ENCODE measurements at regions not wholly inside any gene's neighbourhood (a gene's known extent, or its start where the extent isn't known, plus 50 kb on each side); places are given as distances from the start of the nearest gene placed in this dataset.
A peak's percentile ranks its signal among the peaks of the same experiment; 100 is the strongest.

DNA sequence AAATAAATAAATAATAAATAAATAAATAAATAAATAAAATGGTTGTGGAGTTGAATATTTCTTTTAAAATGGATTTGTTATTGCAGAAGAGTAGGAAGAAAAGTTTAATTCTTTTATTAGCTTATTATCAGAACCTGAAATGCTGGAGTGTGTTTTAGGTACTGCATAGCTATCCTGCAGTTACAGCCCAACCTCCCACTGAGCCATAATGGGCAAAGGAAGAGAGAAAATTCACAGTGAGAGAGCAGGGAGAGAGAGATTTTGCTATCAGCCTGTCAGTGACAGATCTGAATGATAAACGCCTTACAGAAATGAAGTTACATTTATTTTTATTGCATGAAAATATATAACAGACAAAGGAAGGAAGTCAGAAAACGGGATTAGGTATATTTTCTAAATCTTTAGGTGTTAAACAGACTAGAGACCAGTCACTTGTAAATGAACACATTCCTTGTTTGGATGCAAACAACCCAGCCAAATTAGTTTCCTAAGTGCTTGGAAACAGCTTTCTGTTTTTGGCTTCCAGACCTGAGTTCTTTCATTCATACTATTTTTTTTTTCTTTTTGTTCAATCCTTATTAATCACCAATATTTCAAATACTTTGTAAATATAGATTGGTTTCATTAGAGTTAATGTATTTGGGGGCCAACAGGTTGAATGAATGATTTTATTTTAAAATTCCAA lies 425.3 kb downstream of the USP25 start:
- no peak for TF ChIP-seq JUND (IDR thresholded peaks at IDR 0.05; ENCODE audit: low read depth)
- in situ Hi-C loops (cut with HindIII; ENCODE audit: low pct_unique_long_range_greater_than_20kb, low sequenced_read_pairs): no loop called here
- no peak for DNase-seq (ENCODE audit: low read depth in 1 of 2, low spot score in 1 of 2)

- no peak for DNase-seq (ENCODE audit: low read depth in 1 of 2, low spot score in 1 of 2)
- TF ChIP-seq JUND (IDR thresholded peaks at IDR 0.05; ENCODE audit: low read depth): no peak
- in situ Hi-C loops (cut with HindIII; ENCODE audit: low pct_unique_long_range_greater_than_20kb, low sequenced_read_pairs): no loop called here
Observed at GRCh38 chr21:16156841-16157489, 427.2 kb downstream of the USP25 start.

DNA sequence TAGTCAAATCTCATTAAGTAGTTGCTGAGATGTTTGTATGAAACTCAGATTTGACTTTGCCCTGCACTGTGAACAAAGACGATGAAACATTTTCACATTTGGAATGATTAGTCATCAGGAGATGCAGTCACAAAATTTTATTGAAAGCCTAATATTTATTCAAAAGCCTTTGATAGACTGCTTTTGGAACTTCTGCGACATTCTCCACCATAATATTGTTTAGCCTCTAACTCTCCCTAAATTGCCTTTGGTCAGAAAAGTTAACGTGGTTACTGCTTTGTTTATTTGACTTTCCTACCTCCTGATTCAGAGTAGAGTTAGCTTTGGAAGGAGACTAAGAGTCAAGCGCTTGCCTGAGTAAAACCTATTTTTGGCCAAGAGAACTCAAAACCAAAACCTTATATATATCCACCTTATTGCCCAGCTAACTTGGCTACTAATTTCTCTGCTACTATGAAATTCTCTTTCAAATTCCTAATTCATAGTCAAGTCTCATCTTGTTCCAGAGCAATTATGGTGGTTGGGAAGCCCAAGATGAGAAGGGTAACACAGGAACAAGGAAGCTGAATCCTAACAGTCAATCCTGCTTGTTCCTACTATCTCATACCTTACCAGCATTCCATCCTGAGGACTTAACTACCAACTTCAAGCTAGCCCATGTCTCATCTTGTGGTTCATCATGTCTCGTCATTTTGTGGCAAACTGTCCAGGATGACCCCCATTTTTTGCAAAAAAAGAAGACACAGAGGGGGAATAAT lies 429.6 kb downstream of the USP25 start:
- TF ChIP-seq JUND (IDR thresholded peaks at IDR 0.05; ENCODE audit: low read depth): no peak
- in situ Hi-C loops (cut with HindIII; ENCODE audit: low pct_unique_long_range_greater_than_20kb, low sequenced_read_pairs): no loop called here
- DNase-seq (ENCODE audit: low read depth in 1 of 2, low spot score in 1 of 2): no peak

DNA sequence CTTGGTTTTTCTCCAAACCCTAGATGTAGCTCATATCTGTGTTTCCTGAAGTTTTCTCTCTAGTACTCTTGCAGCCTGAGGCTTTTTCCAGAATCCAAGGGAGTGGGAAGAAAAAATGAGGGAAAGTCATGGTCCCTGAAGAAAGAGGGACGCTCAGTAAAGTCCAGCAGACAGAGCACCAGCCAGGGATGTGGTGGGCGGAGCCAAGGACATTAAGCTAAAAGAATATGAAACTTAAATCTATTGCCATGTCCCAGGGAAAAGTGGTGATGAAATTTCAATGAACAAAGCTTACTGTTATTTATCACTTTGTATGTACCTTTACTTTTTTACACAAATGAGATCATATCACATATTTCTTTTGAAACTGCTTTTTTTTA lies 430.2 kb downstream of the USP25 start:
- DNase-seq (ENCODE audit: low read depth in 1 of 2, low spot score in 1 of 2): no peak
- in situ Hi-C loops (cut with HindIII; ENCODE audit: low pct_unique_long_range_greater_than_20kb, low sequenced_read_pairs): no loop called here
- no peak for TF ChIP-seq JUND (IDR thresholded peaks at IDR 0.05; ENCODE audit: low read depth)

DNA sequence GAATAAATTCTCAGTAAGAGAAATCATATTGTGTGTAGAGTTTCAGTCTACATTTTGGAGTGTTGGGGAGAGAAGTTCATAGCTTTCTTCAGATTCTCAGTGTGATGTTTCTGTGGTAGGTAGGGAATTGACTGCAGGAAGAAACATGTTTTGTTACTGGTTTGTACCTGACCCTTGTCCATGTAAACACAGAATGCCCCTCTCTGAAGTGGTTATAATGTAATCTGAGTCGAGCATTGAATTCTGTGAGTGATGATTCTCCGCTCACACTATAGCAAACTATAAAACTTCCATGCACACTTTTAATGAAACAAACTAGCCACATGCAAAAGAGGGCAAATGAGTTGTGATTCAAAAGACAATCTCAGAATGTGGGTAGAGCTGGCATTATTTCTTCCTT lies 433.2 kb downstream of the USP25 start:
- in situ Hi-C loops (cut with HindIII; ENCODE audit: low pct_unique_long_range_greater_than_20kb, low sequenced_read_pairs): no loop called here
- no peak for TF ChIP-seq JUND (IDR thresholded peaks at IDR 0.05; ENCODE audit: low read depth)
- DNase-seq (ENCODE audit: low read depth in 1 of 2, low spot score in 1 of 2): no peak

DNA sequence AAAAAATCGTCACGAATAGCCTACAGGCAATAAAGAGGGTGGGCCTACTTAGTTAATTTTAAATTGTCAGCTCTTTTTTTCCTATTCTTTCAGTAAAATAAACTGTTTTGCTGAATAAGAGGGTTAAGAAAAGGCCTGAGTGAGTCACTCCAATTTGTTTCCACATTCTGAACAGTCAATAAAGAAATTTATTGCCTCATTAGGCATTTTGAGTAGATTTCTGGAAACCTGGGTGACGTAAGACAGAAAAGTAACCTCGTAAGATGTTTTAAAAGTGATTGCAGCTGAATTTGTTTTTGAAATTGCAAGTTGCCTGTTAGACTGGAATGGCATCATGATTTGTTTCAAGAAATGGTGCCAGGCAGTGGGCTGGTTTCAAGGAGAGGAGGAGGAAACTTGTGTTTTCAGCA lies 439.3 kb downstream of the USP25 start:
- no peak for TF ChIP-seq JUND (IDR thresholded peaks at IDR 0.05; ENCODE audit: low read depth)
- DNase-seq (ENCODE audit: low read depth in 1 of 2, low spot score in 1 of 2): no peak
- in situ Hi-C loops (cut with HindIII; ENCODE audit: low pct_unique_long_range_greater_than_20kb, low sequenced_read_pairs): no loop called here

DNA sequence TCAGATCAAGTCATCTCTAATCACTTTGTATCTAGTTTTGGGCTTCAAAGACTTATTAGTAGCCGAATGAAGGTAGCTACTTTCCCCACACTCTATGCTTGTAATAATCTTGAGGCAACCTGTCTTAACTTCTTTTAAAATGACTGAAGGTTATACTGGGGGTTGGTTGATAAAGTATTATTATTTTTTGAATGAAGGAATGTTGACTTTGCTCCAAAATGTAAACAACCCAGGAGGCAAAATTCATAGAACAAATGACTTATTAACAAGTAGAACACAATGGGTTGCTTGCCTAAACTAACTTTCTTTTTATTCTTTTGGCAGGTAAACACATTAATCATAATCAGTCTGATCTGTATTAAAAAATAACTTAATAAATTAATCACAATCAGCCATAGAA lies 440.0 kb downstream of the USP25 start:
- in situ Hi-C loops (cut with HindIII; ENCODE audit: low pct_unique_long_range_greater_than_20kb, low sequenced_read_pairs): no loop called here
- no peak for DNase-seq (ENCODE audit: low read depth in 1 of 2, low spot score in 1 of 2)
- TF ChIP-seq JUND (IDR thresholded peaks at IDR 0.05; ENCODE audit: low read depth): no peak

GRCh38 chr21:16176570-16176969 lies 446.8 kb downstream of the USP25 start:
- DNase-seq (ENCODE audit: low read depth in 1 of 2, low spot score in 1 of 2): no peak
- TF ChIP-seq JUND (IDR thresholded peaks at IDR 0.05; ENCODE audit: low read depth): no peak
- in situ Hi-C loops (cut with HindIII; ENCODE audit: low pct_unique_long_range_greater_than_20kb, low sequenced_read_pairs): no loop called here

GRCh38 chr21:16177532-16177931 lies 447.8 kb downstream of the USP25 start:
- no peak for DNase-seq (ENCODE audit: low read depth in 1 of 2, low spot score in 1 of 2)
- in situ Hi-C loops (cut with HindIII; ENCODE audit: low pct_unique_long_range_greater_than_20kb, low sequenced_read_pairs): no loop called here
- no peak for TF ChIP-seq JUND (IDR thresholded peaks at IDR 0.05; ENCODE audit: low read depth)

DNA sequence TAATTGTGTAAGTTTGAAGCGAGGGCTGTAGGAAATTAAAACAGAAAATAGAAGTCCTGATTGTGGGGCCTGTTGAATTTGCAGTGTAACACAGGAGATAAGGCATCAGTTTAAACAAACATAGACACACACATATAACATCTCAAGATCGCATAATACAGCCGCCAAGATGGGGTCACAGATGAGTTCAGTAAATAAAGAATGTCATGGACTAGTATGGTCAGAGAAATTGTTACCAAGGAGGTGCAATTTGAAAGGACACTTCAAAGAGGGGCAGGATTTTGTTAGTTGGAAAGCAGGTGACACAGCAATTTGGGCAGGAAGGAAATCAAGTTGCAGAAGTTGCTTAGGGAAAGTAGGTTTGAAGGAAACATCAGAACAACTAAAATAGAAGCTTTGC lies 450.0 kb downstream of the USP25 start:
- TF ChIP-seq JUND (IDR thresholded peaks at IDR 0.05; ENCODE audit: low read depth): no peak
- in situ Hi-C loops (cut with HindIII; ENCODE audit: low pct_unique_long_range_greater_than_20kb, low sequenced_read_pairs): no loop called here
- DNase-seq (ENCODE audit: low read depth in 1 of 2, low spot score in 1 of 2): peak in 1 of 2 experiments; percentile 43

DNA sequence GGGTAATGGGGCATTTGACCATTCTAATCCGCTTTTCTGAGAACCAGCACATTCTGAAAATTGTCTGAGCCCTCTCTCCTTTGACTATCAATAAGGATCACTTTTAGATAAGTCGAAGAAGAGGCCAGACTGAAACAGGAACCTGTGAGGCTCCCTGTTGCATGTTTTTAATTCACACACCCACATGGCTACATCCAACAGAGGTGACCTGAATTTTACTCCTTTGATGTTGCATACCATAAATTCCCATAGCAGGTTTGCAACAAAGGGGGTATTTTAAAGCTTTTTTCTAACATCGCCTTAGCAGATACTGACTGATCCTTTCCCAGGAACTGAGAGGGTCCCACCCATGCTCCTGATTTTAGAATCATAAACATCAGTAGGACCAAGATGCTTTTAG lies 450.8 kb downstream of the USP25 start:
- in situ Hi-C loops (cut with HindIII; ENCODE audit: low pct_unique_long_range_greater_than_20kb, low sequenced_read_pairs): no loop called here
- TF ChIP-seq JUND (IDR thresholded peaks at IDR 0.05; ENCODE audit: low read depth): no peak
- DNase-seq (ENCODE audit: low read depth in 1 of 2, low spot score in 1 of 2): no peak

GRCh38 chr21:16181018-16181417 lies 451.2 kb downstream of the USP25 start:
- in situ Hi-C loops (cut with HindIII; ENCODE audit: low pct_unique_long_range_greater_than_20kb, low sequenced_read_pairs): no loop called here
- no peak for TF ChIP-seq JUND (IDR thresholded peaks at IDR 0.05; ENCODE audit: low read depth)
- no peak for DNase-seq (ENCODE audit: low read depth in 1 of 2, low spot score in 1 of 2)

DNA sequence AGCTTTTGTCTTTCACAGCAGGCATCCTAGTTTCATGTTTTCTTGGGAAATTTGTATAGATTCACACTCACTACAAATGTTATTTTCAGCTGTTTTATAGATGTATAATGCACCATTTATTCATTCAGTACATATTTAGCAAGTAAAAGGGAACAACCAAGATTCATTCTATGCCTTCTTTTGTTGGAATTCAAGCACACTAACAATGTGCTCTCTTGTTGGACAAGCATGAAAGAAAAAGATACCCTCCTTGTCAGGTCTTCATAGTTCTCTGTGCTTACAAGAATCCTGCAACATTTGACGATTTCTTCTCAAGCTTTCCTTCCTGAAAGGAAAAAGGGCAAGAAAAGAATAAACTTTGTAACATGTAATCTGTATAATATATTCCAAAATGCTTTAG lies 456.0 kb downstream of the USP25 start:
- in situ Hi-C loops (cut with HindIII; ENCODE audit: low pct_unique_long_range_greater_than_20kb, low sequenced_read_pairs): no loop called here
- TF ChIP-seq JUND (IDR thresholded peaks at IDR 0.05; ENCODE audit: low read depth): no peak
- DNase-seq (ENCODE audit: low read depth in 1 of 2, low spot score in 1 of 2): no peak
